Fibroblast of pulmonary artery (primary cell): ENCODE measurements at regions not wholly inside any gene's neighbourhood (a gene's known extent, or its start where the extent isn't known, plus 50 kb on each side); places are given as distances from the start of the nearest gene placed in this dataset.
A peak's percentile ranks its signal among the peaks of the same experiment; 100 is the strongest.

Experiments
- DNase-seq: peaks from one replicate; pipeline ENCODE4 v3.0.0-alpha.2; 2010; ENCODE audit warnings: low read depth
- H3K4me3 ChIP-seq: replicated peaks from 2 replicates; pipeline ENCODE4 v1.5.1; 2011; ENCODE audit warnings: low read depth, mild to moderate bottlenecking, control low read depth, low read length, moderate library complexity
- TF ChIP-seq, protein P1 (sequence below): IDR thresholded peaks from 2 replicates; pipeline ENCODE4 v1.5.1; 2011; ENCODE audit warnings: mild to moderate bottlenecking, control low read depth, low read length, inconsistent platforms; ENCODE audit errors: missing control alignments

GRCh38 chr1:103243481-103243880 is 135.2 kb upstream of the COL11A1 start:
- DNase-seq, result no peak
- TF ChIP-seq, protein P1, sequence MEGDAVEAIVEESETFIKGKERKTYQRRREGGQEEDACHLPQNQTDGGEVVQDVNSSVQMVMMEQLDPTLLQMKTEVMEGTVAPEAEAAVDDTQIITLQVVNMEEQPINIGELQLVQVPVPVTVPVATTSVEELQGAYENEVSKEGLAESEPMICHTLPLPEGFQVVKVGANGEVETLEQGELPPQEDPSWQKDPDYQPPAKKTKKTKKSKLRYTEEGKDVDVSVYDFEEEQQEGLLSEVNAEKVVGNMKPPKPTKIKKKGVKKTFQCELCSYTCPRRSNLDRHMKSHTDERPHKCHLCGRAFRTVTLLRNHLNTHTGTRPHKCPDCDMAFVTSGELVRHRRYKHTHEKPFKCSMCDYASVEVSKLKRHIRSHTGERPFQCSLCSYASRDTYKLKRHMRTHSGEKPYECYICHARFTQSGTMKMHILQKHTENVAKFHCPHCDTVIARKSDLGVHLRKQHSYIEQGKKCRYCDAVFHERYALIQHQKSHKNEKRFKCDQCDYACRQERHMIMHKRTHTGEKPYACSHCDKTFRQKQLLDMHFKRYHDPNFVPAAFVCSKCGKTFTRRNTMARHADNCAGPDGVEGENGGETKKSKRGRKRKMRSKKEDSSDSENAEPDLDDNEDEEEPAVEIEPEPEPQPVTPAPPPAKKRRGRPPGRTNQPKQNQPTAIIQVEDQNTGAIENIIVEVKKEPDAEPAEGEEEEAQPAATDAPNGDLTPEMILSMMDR, result no peak
- no peak overlapping the region for H3K4me3 ChIP-seq

- TF ChIP-seq, protein P1, result no peak
- no peak for DNase-seq
Measured at GRCh38 chr1:103239034-103239433, 130.7 kb upstream of the COL11A1 start.

DNA sequence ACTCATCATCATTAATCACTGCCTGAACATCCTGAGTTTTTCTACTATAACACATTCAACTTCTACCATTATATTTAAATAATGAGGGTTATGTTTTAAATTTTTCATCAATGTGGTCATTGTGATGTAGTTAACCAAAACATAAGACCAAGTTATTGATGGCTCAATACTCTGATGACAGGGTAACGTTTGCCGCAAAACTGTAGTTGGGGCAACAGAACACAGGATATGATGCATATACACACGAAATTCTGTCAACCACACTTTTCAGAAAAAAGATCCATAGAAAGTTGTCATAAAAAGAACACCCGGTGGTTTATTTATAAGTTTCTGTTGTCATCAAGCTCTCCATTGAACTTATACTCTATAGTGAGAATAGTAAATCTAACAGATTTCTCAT is 121.7 kb upstream of the COL11A1 start:
- no peak overlapping the region for H3K4me3 ChIP-seq
- DNase-seq, result no peak
- TF ChIP-seq, protein P1, result no peak

More at GRCh38 chr1:103239034-103239433, 130.7 kb upstream of the COL11A1 start:
- H3K4me3 ChIP-seq, result no peak overlapping the region

GRCh38 chr1:103220631-103221041 is 112.3 kb upstream of the COL11A1 start:
- peak; percentile 42 for DNase-seq
- no peak overlapping the region for H3K4me3 ChIP-seq
- TF ChIP-seq, protein P1, result no peak

- no peak for DNase-seq
- no peak overlapping the region for H3K4me3 ChIP-seq
- TF ChIP-seq, protein P1, result no peak
Measured at GRCh38 chr1:103218821-103219220, 110.5 kb upstream of the COL11A1 start.

DNA sequence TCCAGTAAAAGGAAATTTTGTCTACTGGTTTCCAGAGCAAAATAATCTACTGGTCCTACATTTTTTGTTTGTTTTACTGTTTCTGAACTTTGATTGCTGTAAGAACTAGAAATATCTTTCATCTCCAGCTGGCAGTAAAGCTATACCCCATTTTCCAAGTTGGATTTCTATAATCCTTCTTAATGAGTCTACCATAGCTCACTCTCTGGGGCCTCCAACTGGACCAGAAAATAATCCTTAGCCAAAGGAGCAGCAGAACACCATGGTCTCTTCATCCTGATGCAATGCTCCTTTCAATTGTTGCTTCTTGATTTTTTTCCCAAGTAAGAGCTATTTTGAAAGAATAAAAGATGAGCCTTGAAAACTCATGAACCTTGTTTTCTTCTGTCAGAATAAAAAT is 110.0 kb upstream of the COL11A1 start:
- no peak overlapping the region for H3K4me3 ChIP-seq
- TF ChIP-seq, protein P1, result no peak
- DNase-seq, result no peak

DNA sequence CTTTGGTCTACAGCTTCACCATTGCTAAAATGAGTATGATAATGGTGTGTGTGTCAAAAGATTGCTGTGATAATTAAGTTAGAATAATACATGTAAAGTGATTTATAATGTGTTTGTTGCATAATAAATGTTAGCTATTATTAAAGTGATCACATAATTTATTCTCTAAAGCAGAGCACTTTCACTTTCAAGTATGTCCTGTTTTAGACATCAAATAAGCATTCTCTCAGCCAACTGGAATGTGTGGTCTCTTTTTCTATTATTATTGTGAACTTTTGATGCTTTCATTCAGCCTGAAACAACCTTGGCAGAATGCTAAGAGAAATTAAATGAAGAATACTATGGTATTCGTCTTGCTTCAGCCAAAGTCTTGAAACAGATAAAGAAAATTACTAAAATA is 102.8 kb upstream of the COL11A1 start:
- TF ChIP-seq, protein P1, result no peak
- H3K4me3 ChIP-seq, result no peak overlapping the region
- peak; percentile 10 for DNase-seq
